Endothelial cell (in vitro differentiated cells): ENCODE measurements at regions not wholly inside any gene's neighbourhood (a gene's known extent, or its start where the extent isn't known, plus 50 kb on each side); places are given as distances from the start of the nearest gene placed in this dataset.

Source experiments
- DNase-seq: peaks from one replicate; pipeline ENCODE4 v3.0.0; 2021; ENCODE audit warnings: low spot score
- H3K27ac Mint-ChIP-seq: one replicate; pipeline ENCODE4 v1.8.0; 2021; ENCODE audit warnings: mixed read lengths, inconsistent platforms; ENCODE audit not compliant: unreplicated experiment
- H3K27me3 Mint-ChIP-seq: one replicate; pipeline ENCODE4 v1.8.0; 2021; ENCODE audit warnings: mild to moderate bottlenecking, moderate library complexity, mixed read lengths, inconsistent platforms; ENCODE audit not compliant: unreplicated experiment
- H3K36me3 Mint-ChIP-seq: one replicate; pipeline ENCODE4 v1.8.0; 2021; ENCODE audit warnings: mild to moderate bottlenecking, low read depth, mixed read lengths, inconsistent platforms; ENCODE audit not compliant: unreplicated experiment
- H3K4me1 Mint-ChIP-seq: one replicate; pipeline ENCODE4 v1.8.0; 2021; ENCODE audit warnings: mild to moderate bottlenecking, mixed read lengths, inconsistent platforms; ENCODE audit not compliant: unreplicated experiment
- H3K4me3 Mint-ChIP-seq: one replicate; pipeline ENCODE4 v1.8.0; 2021; ENCODE audit warnings: mild to moderate bottlenecking, mixed read lengths, inconsistent platforms; ENCODE audit not compliant: unreplicated experiment
- H3K9me3 Mint-ChIP-seq: one replicate; pipeline ENCODE4 v1.8.0; 2021; ENCODE audit warnings: mixed read lengths, inconsistent platforms; ENCODE audit not compliant: unreplicated experiment
- CTCF ChIP-seq: fragments of 200-600 bp; sonication (generic); IDR thresholded peaks from one replicate; pipeline ENCODE4 v1.5.0; 2021; ENCODE audit warnings: antibody characterized with exemption; ENCODE audit not compliant: unreplicated experiment

DNA sequence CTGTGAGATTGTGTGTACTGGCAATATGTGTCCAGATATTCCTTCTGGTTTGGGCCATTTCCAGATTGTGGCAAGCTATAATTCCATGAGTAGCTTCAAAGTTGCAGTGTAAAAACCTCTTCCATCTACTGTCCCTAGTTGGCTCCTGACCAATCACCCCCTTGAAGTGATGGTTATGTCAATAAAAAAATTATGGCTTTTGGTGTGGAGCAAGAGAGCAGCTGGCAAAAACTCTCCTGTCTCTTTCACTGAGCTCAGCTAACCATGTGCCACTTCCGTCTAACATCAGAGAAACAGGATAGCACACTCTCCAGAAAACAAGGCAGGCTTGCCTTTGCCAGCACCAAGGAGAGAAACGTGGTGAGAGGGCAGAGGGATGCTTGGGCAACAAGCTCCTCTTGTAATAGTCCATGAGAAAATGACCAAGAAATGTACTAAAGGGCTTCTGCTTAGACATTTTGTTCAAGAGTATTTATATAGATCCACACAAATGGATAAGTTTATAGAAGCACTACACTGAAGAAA is 914.4 kb upstream of the SEMA6A start:
- Mint-ChIP-seq H3K27me3 (peaks cover 2% of the 10 kb centered on the region), H3K4me1 (no peaks in the 10 kb centered on the region), H3K36me3 (no peaks in the 10 kb centered on the region), H3K27ac (no peak overlapping the region), H3K9me3 (no peaks in the 10 kb centered on the region), H3K4me3 (no peak overlapping the region)
- TF ChIP-seq CTCF = no peak
- DNase-seq = no peak

DNA sequence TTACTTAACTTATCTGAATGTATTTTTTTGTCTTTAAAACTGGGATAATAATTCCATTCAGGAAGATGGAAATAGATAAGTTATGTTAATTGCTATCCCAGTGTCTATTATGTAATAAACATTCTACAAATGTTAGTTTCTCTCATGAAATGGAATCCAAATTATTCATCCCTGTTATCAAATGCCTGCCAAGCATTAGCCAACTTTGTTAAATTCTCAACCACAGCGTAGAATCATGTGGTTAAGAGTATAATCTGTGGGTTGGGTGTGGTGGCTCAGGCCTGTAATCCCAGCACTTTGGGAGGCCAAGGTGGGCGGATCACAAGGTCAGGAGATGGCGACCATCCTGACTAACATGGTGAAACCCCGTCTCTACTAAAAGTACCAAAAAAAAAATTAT is 912.9 kb upstream of the SEMA6A start:
- no peaks in the 10 kb centered on the region for H3K27me3 Mint-ChIP-seq
- H3K9me3 Mint-ChIP-seq = no peaks in the 10 kb centered on the region
- no peak overlapping the region for H3K4me3 Mint-ChIP-seq
- no peaks in the 10 kb centered on the region for H3K36me3 Mint-ChIP-seq
- no peak for TF ChIP-seq CTCF
- no peak overlapping the region for H3K27ac Mint-ChIP-seq
- no peaks in the 10 kb centered on the region for H3K4me1 Mint-ChIP-seq
- no peak for DNase-seq

GRCh38 chr5:117486879-117487391 is 912.3 kb upstream of the SEMA6A start:
- Mint-ChIP-seq H3K36me3 (no peaks in the 10 kb centered on the region), H3K27me3 (no peaks in the 10 kb centered on the region), H3K4me3 (no peak overlapping the region), H3K27ac (no peak overlapping the region), H3K9me3 (no peaks in the 10 kb centered on the region), H3K4me1 (no peaks in the 10 kb centered on the region)
- DNase-seq = no peak
- TF ChIP-seq CTCF = no peak

DNA sequence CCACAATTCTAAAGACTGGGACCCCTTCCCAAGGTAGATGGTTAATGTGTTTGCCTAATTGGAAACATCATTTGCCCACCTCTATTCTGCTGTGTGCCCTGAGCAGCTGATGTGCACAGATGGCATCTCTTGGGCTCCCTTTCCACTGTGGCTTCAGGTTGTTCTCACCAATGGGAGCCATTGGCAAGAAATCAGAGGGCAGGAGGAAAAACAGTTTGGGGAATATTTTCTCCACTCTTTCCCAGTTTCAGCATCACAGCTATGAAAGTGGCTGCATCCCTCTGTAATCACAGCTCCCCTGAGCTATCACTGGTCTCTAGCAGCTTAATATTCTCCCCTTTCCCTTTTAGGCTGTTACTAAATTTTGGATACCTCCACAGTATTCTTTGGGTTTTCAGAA is 911.6 kb upstream of the SEMA6A start:
- H3K27ac Mint-ChIP-seq = no peak overlapping the region
- no peaks in the 10 kb centered on the region for H3K27me3 Mint-ChIP-seq
- no peak for TF ChIP-seq CTCF

GRCh38 chr5:117475919-117476318 is 901.3 kb upstream of the SEMA6A start:
- Mint-ChIP-seq H3K4me1 (no peaks in the 10 kb centered on the region), H3K9me3 (no peaks in the 10 kb centered on the region), H3K4me3 (no peak overlapping the region), H3K36me3 (no peaks in the 10 kb centered on the region), H3K27ac (no peak overlapping the region), H3K27me3 (no peaks in the 10 kb centered on the region)
- no peak for TF ChIP-seq CTCF
- no peak for DNase-seq

More for the DNA sequence above, 911.6 kb upstream of the SEMA6A start:
- Mint-ChIP-seq H3K4me3 (no peak overlapping the region), H3K9me3 (no peaks in the 10 kb centered on the region), H3K4me1 (no peaks in the 10 kb centered on the region), H3K36me3 (no peaks in the 10 kb centered on the region)
- DNase-seq = no peak
